GM19438 (cell line): ENCODE measurements at regions not wholly inside any gene's neighbourhood (a gene's known extent, or its start where the extent isn't known, plus 50 kb on each side); places are given as distances from the start of the nearest gene placed in this dataset.
"Not testable (repeated sequence)": the region's sequence is repeated elsewhere in the genome, so short reads cannot be mapped to it uniquely, and the experiment has no call there.

Experiments used
- ATAC-seq: cut with Tn5 transposase; IDR thresholded peaks from one replicate; pipeline ENCODE4 v1.9.1; 2021; ENCODE audit warnings: low read depth; ENCODE audit not compliant: unreplicated experiment

- no peak for ATAC-seq
These were observed 736.8 kb downstream of the MCTP2 start for GRCh38 chr15:94968133-94968532.

- ATAC-seq = no peak
These were observed 738.7 kb downstream of the MCTP2 start for GRCh38 chr15:94970096-94970495.

- ATAC-seq = no peak
These were observed 739.4 kb downstream of the MCTP2 start for GRCh38 chr15:94970802-94971201.

- no peak for ATAC-seq
These were observed 741.0 kb downstream of the MCTP2 start for GRCh38 chr15:94972314-94972713.

GRCh38 chr15:94987085-94987484 is 755.7 kb downstream of the MCTP2 start:
- no peak for ATAC-seq

- ATAC-seq = no peak
These were observed 760.4 kb downstream of the MCTP2 start for GRCh38 chr15:94991718-94992117.

- no peak for ATAC-seq
These were observed 778.3 kb downstream of the MCTP2 start for GRCh38 chr15:95009635-95010034.

GRCh38 chr15:95013381-95013780 is 782.0 kb downstream of the MCTP2 start:
- no peak for ATAC-seq

- ATAC-seq = no peak
These were observed 785.3 kb downstream of the MCTP2 start for GRCh38 chr15:95016511-95017229.

- ATAC-seq = no peak
These were observed 786.4 kb downstream of the MCTP2 start for GRCh38 chr15:95017666-95018328.

- ATAC-seq = no peak
These were observed 787.7 kb downstream of the MCTP2 start for GRCh38 chr15:95018888-95019545.

GRCh38 chr15:95019907-95020306 is 788.5 kb downstream of the MCTP2 start:
- ATAC-seq = no peak

GRCh38 chr15:95021816-95022215 is 790.5 kb downstream of the MCTP2 start:
- ATAC-seq = no peak

- ATAC-seq = no peak
These were observed 793.0 kb downstream of the MCTP2 start for GRCh38 chr15:95024351-95024750.

- no peak for ATAC-seq
These were observed 794.8 kb downstream of the MCTP2 start for GRCh38 chr15:95025924-95026728.

- ATAC-seq = no peak
These were observed 796.6 kb downstream of the MCTP2 start for GRCh38 chr15:95027981-95028380.

GRCh38 chr15:95032156-95032555 is 800.8 kb downstream of the MCTP2 start:
- ATAC-seq = no peak

- no peak for ATAC-seq
These were observed 803.7 kb downstream of the MCTP2 start for GRCh38 chr15:95035106-95035505.

- no peak for ATAC-seq
These were observed 809.9 kb downstream of the MCTP2 start for GRCh38 chr15:95041297-95041696.

- ATAC-seq = not testable (repeated sequence)
These were observed 812.0 kb downstream of the MCTP2 start for GRCh38 chr15:95043236-95043932.
